ENCODE measurements at regions not wholly inside any gene's neighbourhood (a gene's known extent, or its start where the extent isn't known, plus 50 kb on each side); places are given as distances from the start of the nearest gene placed in this dataset.

DNA sequence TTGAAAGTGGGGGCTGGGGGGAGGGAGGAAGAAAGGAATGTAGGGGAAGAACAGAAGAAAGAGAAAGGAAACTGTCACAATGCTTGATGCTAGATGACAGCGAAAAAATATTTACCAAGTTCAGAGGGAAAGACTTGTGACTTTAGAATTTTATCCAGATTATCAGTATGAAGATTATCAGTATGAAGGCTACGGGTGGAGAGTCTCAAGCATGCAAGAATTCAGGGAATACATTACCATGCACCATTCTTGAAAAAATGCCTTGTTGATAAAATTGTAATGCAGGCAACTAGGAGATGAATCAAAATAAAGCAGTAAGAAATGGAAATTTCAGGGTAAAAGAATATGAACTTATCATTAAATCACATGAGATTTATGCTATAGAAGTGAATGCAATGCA is 376.8 kb downstream of the PCNX1 start:
- intact Hi-C loops (cut with DNase I; ENCODE audit: low total_unique reads): no loop called here
- no peak overlapping the region for H3K4me3 ChIP-seq (ENCODE audit: low read depth, poor library complexity, severe bottlenecking)
- 49 to 60% methylated on average over 2 of the region's 2 CpGs for WGBS, 2 donors
- no peak for DNase-seq (ENCODE audit: low spot score in 2 of 2)
- TF ChIP-seq POLR2A (IDR thresholded peaks at IDR 0.05): no peak
- TF ChIP-seq, protein P1, sequence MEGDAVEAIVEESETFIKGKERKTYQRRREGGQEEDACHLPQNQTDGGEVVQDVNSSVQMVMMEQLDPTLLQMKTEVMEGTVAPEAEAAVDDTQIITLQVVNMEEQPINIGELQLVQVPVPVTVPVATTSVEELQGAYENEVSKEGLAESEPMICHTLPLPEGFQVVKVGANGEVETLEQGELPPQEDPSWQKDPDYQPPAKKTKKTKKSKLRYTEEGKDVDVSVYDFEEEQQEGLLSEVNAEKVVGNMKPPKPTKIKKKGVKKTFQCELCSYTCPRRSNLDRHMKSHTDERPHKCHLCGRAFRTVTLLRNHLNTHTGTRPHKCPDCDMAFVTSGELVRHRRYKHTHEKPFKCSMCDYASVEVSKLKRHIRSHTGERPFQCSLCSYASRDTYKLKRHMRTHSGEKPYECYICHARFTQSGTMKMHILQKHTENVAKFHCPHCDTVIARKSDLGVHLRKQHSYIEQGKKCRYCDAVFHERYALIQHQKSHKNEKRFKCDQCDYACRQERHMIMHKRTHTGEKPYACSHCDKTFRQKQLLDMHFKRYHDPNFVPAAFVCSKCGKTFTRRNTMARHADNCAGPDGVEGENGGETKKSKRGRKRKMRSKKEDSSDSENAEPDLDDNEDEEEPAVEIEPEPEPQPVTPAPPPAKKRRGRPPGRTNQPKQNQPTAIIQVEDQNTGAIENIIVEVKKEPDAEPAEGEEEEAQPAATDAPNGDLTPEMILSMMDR (IDR thresholded peaks at IDR 0.05): no peak

DNA sequence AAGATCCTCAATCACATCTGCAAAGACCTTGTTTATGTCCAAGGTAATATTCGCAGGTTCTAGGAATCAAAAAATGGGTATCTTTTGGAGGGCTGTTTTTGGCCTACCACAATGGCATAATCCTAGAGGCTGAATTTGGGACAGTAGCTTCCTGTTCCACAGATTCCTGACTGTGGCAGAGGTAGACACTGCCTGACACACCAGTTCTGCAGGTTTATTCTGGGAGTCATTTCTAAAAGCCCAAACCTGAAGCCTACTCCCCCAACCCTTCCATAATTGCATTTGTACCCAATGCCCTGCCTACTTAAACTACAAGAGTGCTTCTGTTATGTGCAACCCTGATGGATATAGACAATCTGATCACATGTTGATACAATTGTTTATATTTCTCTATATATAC is 378.9 kb downstream of the PCNX1 start:
- no peak overlapping the region for H3K4me3 ChIP-seq (ENCODE audit: low read depth, poor library complexity, severe bottlenecking)
- DNase-seq (ENCODE audit: low spot score in 2 of 2): no peak
- 100% methylated on average over 1 of the region's 1 CpG for WGBS, 2 donors
- intact Hi-C loops (cut with DNase I; ENCODE audit: low total_unique reads): no loop called here
- TF ChIP-seq, protein P1 (IDR thresholded peaks at IDR 0.05): no peak
- TF ChIP-seq POLR2A (IDR thresholded peaks at IDR 0.05): no peak

DNA sequence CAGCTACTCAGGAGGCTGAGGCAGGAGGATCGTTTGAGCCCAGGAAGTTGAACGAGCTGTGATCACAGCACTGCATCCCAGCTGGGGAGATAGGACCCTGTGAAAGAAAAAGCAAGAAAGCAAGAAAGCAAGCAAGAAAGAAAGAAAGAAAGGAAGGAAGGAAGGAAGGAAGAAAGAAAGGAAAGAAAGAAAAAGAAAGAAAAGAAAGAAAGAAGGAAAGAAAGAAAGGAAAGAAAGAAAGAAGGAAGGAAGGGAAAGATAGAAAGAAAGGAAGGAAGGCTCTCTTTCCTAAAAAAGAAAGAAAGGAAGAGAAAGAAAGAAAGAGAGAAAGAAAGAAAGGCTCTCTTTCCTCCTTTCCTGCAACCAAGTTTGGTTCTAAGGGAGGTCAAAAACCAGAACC is 380.3 kb downstream of the PCNX1 start:
- DNase-seq (ENCODE audit: low spot score in 2 of 2): no peak
- H3K4me3 ChIP-seq (ENCODE audit: low read depth, poor library complexity, severe bottlenecking): no peak overlapping the region
- WGBS, 2 donors: 90 to 91% methylated on average over 2 of the region's 2 CpGs
- TF ChIP-seq, protein P1 (IDR thresholded peaks at IDR 0.05): no peak
- TF ChIP-seq POLR2A (IDR thresholded peaks at IDR 0.05): no peak
- intact Hi-C loops (cut with DNase I; ENCODE audit: low total_unique reads): no loop called here

DNA sequence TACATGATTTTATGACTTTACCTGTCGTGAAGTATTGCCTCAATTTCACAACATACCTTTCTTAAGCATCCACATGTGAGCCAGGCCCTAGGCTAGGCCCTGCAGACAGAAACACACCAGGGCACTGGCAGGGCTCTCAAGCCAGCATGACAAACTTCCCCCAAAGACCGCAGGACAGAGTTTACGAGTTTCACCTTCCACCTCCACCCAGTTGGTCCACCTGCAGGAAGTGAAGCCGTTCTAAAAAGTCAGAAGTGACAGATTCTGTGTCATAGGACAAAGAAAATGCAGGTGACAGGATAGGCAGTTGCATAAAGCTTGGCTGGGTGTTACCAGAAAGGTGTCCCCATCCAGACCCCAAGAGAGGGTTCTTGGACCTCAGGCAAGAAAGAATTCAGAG is 382.3 kb downstream of the PCNX1 start:
- 82 to 91% methylated on average over 4 of the region's 4 CpGs for WGBS, 2 donors
- no peak for DNase-seq (ENCODE audit: low spot score in 2 of 2)

DNA sequence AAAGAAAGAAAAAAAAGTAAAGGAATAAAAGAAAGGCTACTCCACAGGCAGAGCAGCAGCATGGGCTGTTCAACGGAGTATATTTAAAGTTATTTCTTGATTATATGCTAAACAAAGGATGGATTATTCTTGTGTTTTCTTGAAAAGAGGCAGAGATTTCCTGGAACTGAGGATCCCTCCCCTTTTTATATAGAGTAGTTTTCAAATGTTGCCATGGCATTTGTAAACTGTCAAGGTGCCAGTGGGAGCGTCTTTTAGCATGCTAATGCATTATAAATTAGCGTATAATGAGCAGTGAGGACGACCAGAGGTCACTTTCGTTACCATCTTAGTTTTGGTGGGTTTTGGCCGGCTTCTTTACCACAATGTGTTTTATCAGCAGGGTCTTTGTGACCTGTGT is 383.0 kb downstream of the PCNX1 start:
- TF ChIP-seq POLR2A (IDR thresholded peaks at IDR 0.05): no peak
- TF ChIP-seq, protein P1 (IDR thresholded peaks at IDR 0.05): no peak
- intact Hi-C loops (cut with DNase I; ENCODE audit: low total_unique reads): no loop called here
- 75 to 78% methylated on average over 6 of the region's 6 CpGs for WGBS, 2 donors
- H3K4me3 ChIP-seq (ENCODE audit: low read depth, poor library complexity, severe bottlenecking): no peak overlapping the region
- no peak for DNase-seq (ENCODE audit: low spot score in 2 of 2)

More for the DNA sequence above, 382.3 kb downstream of the PCNX1 start:
- TF ChIP-seq, protein P1 (IDR thresholded peaks at IDR 0.05): no peak
- TF ChIP-seq POLR2A (IDR thresholded peaks at IDR 0.05): no peak
- intact Hi-C loops (cut with DNase I; ENCODE audit: low total_unique reads): no loop called here
- no peak overlapping the region for H3K4me3 ChIP-seq (ENCODE audit: low read depth, poor library complexity, severe bottlenecking)

DNA sequence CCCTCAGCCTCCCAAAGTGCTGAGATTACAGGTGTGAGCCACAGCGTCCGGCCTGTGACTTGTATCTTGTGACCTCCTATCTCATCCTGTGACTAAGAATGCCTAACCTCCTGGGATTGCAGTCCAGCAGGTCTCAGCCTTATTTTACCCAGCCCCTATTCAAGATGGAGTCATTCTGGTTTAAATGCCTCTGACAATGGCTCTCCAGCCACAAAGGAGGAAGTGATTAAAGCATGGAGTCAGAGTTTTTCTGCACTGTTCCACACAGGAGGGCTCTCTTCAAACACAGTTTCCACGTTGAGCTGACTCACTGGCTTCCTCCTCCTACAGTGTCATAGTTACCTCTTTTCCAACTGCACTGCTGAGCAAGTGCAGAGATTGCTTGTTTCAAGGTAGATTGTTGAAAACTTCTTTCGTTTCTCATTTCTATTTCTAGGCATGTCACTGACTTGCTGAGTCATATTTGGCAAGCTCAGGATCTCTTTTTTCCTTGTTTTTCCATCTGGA is 383.8 kb downstream of the PCNX1 start:
- TF ChIP-seq, protein P1 (IDR thresholded peaks at IDR 0.05): no peak
- TF ChIP-seq POLR2A (IDR thresholded peaks at IDR 0.05): no peak
- DNase-seq (ENCODE audit: low spot score in 2 of 2): no peak
- no peak overlapping the region for H3K4me3 ChIP-seq (ENCODE audit: low read depth, poor library complexity, severe bottlenecking)
- intact Hi-C loops (cut with DNase I; ENCODE audit: low total_unique reads): no loop called here
- WGBS, 2 donors: 40 to 50% methylated on average over 4 of the region's 4 CpGs

Data from lower leg skin (tissue), 4 donors.